Erythroblast (primary cell): ENCODE measurements at regions not wholly inside any gene's neighbourhood (a gene's known extent, or its start where the extent isn't known, plus 50 kb on each side); places are given as distances from the start of the nearest gene placed in this dataset.

Source experiments
- GATA1 ChIP-seq: IDR thresholded peaks from 2 replicates; pipeline ENCODE4 v1.6.1; 2011; ENCODE audit warnings: low read depth, mild to moderate bottlenecking, control low read depth, low read length, moderate library complexity
- POLR2A ChIP-seq: IDR thresholded peaks from 2 replicates; pipeline ENCODE4 v1.6.1; 2011; ENCODE audit warnings: mild to moderate bottlenecking, low read length

DNA sequence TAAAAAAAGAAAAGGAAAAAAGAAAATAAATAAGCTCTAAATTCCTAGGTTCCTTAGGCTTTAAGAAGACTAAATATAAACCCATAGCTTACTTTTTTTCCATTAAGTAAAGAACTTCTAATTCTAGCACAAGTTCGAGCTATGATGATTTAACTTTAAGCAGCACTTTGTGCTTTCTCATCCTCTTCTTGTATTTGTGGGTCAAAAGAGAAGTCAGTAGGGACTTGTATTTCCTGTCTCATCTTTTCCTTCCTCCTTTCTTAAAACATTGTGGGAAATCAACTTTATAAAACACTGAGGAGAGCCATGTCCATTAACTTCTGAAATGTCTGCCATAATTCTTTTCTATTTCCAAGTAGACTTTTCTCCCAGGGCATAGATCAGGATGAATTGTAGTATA lies 637.7 kb upstream of the CITED2 start:
- TF ChIP-seq POLR2A (no peak), GATA1 (no peak)
